ENCODE measurements at regions not wholly inside any gene's neighbourhood (a gene's known extent, or its start where the extent isn't known, plus 50 kb on each side); places are given as distances from the start of the nearest gene placed in this dataset.

- Histone ChIP-seq H3K4me3 (ENCODE audit: low read length) (no peak overlapping the region), H3K4me2 (ENCODE audit: low read length) (no peak overlapping the region), H2BK120ac (ENCODE audit: low read depth, low read length) (no peak overlapping the region), H2BK5ac (ENCODE audit: low read length) (no peak overlapping the region), H3K56ac (ENCODE audit: low read length) (no peak overlapping the region), H3K18ac (ENCODE audit: low read length) (no peak overlapping the region), H4K5ac (ENCODE audit: low read length) (no peak overlapping the region), H4K8ac (ENCODE audit: low read depth, low read length) (no peak overlapping the region), H3K23ac (ENCODE audit: low read length) (no peak overlapping the region), H3K79me2 (ENCODE audit: control insufficient read depth, insufficient read depth, low read length) (no peaks in the 10 kb centered on the region), H3K27me3 (ENCODE audit: insufficient read depth, low read length, poor library complexity) (no peaks in the 10 kb centered on the region), H3K4ac (ENCODE audit: low read depth, low read length) (no peak overlapping the region), H3K79me1 (ENCODE audit: low read length) (no peaks in the 10 kb centered on the region), H3K4me1 (ENCODE audit: control insufficient read depth, low read depth, low read length) (no peaks in the 10 kb centered on the region), H3K9ac (ENCODE audit: low read length) (no peak overlapping the region), H2BK15ac (replicated peaks; ENCODE audit: low read depth) (no peak overlapping the region), H3K27ac (ENCODE audit: low read depth, low read length) (no peak overlapping the region), H2AK5ac (ENCODE audit: low read length) (no peak overlapping the region), H3K36me3 (ENCODE audit: control insufficient read depth, insufficient read depth, low read length) (no peaks in the 10 kb centered on the region)
- DNase-seq, result no peak
- WGBS (ENCODE audit: extremely low coverage, insufficient coverage, low lambda C conversion rate), result no CpG with 5 or more reads among the region's 1 CpG
Observed at GRCh38 chr11:42296910-42297309, 837.5 kb upstream of the LRRC4C start.

- no peaks in the 10 kb centered on the region for H3K36me3 ChIP-seq (ENCODE audit: control insufficient read depth, insufficient read depth, low read length)
- no peaks in the 10 kb centered on the region for H3K79me2 ChIP-seq (ENCODE audit: control insufficient read depth, insufficient read depth, low read length)
- no peaks in the 10 kb centered on the region for H3K4me1 ChIP-seq (ENCODE audit: control insufficient read depth, low read depth, low read length)
- H3K4ac ChIP-seq (ENCODE audit: low read depth, low read length), result no peak overlapping the region
- no peak overlapping the region for H3K9ac ChIP-seq (ENCODE audit: low read length)
- H3K18ac ChIP-seq (ENCODE audit: low read length), result no peak overlapping the region
- H3K27ac ChIP-seq (ENCODE audit: low read depth, low read length), result no peak overlapping the region
- no CpG with 5 or more reads among the region's 1 CpG for WGBS (ENCODE audit: extremely low coverage, insufficient coverage, low lambda C conversion rate)
- no peak overlapping the region for H4K5ac ChIP-seq (ENCODE audit: low read length)
- no peak overlapping the region for H2BK120ac ChIP-seq (ENCODE audit: low read depth, low read length)
- H3K23ac ChIP-seq (ENCODE audit: low read length), result no peak overlapping the region
- H3K56ac ChIP-seq (ENCODE audit: low read length), result no peak overlapping the region
- no peak overlapping the region for H2AK5ac ChIP-seq (ENCODE audit: low read length)
- H3K27me3 ChIP-seq (ENCODE audit: insufficient read depth, low read length, poor library complexity), result no peaks in the 10 kb centered on the region
- DNase-seq, result no peak
- no peak overlapping the region for H3K4me2 ChIP-seq (ENCODE audit: low read length)
- H2BK15ac ChIP-seq (replicated peaks; ENCODE audit: low read depth), result no peak overlapping the region
- H4K8ac ChIP-seq (ENCODE audit: low read depth, low read length), result no peak overlapping the region
- H2BK5ac ChIP-seq (ENCODE audit: low read length), result no peak overlapping the region
- no peak overlapping the region for H3K4me3 ChIP-seq (ENCODE audit: low read length)
- no peaks in the 10 kb centered on the region for H3K79me1 ChIP-seq (ENCODE audit: low read length)
Observed at GRCh38 chr11:42299780-42300179, 840.3 kb upstream of the LRRC4C start.

- Histone ChIP-seq H2AK5ac (ENCODE audit: low read length) (no peak overlapping the region), H2BK120ac (ENCODE audit: low read depth, low read length) (no peak overlapping the region), H3K4me3 (ENCODE audit: low read length) (no peak overlapping the region), H3K36me3 (ENCODE audit: control insufficient read depth, insufficient read depth, low read length) (no peaks in the 10 kb centered on the region), H3K4me2 (ENCODE audit: low read length) (no peak overlapping the region), H3K27me3 (ENCODE audit: insufficient read depth, low read length, poor library complexity) (no peaks in the 10 kb centered on the region), H3K27ac (ENCODE audit: low read depth, low read length) (no peak overlapping the region), H4K8ac (ENCODE audit: low read depth, low read length) (no peak overlapping the region), H3K4me1 (ENCODE audit: control insufficient read depth, low read depth, low read length) (no peaks in the 10 kb centered on the region), H3K56ac (ENCODE audit: low read length) (no peak overlapping the region), H3K18ac (ENCODE audit: low read length) (no peak overlapping the region), H2BK5ac (ENCODE audit: low read length) (no peak overlapping the region), H2BK15ac (replicated peaks; ENCODE audit: low read depth) (no peak overlapping the region), H3K23ac (ENCODE audit: low read length) (no peak overlapping the region), H3K79me1 (ENCODE audit: low read length) (no peaks in the 10 kb centered on the region), H3K79me2 (ENCODE audit: control insufficient read depth, insufficient read depth, low read length) (no peaks in the 10 kb centered on the region), H3K4ac (ENCODE audit: low read depth, low read length) (no peak overlapping the region), H3K9ac (ENCODE audit: low read length) (no peak overlapping the region), H4K5ac (ENCODE audit: low read length) (no peak overlapping the region)
- WGBS (ENCODE audit: extremely low coverage, insufficient coverage, low lambda C conversion rate), result no CpG with 5 or more reads among the region's 2 CpGs
- DNase-seq, result no peak
Observed at GRCh38 chr11:42301777-42302176, 842.3 kb upstream of the LRRC4C start.

GRCh38 chr11:42311514-42311913 is 852.1 kb upstream of the LRRC4C start:
- no peak for DNase-seq
- no peaks in the 10 kb centered on the region for H3K79me2 ChIP-seq (ENCODE audit: control insufficient read depth, insufficient read depth, low read length)
- no peak overlapping the region for H2BK120ac ChIP-seq (ENCODE audit: low read depth, low read length)
- no peak overlapping the region for H4K8ac ChIP-seq (ENCODE audit: low read depth, low read length)
- H3K4me2 ChIP-seq (ENCODE audit: low read length), result no peak overlapping the region
- H3K36me3 ChIP-seq (ENCODE audit: control insufficient read depth, insufficient read depth, low read length), result no peaks in the 10 kb centered on the region
- H3K23ac ChIP-seq (ENCODE audit: low read length), result no peak overlapping the region
- no peak overlapping the region for H3K18ac ChIP-seq (ENCODE audit: low read length)
- no peak overlapping the region for H2AK5ac ChIP-seq (ENCODE audit: low read length)
- no peak overlapping the region for H3K9ac ChIP-seq (ENCODE audit: low read length)
- H3K79me1 ChIP-seq (ENCODE audit: low read length), result no peaks in the 10 kb centered on the region
- no peak overlapping the region for H2BK5ac ChIP-seq (ENCODE audit: low read length)
- no peak overlapping the region for H4K5ac ChIP-seq (ENCODE audit: low read length)
- no peaks in the 10 kb centered on the region for H3K27me3 ChIP-seq (ENCODE audit: insufficient read depth, low read length, poor library complexity)
- no peak overlapping the region for H3K4me3 ChIP-seq (ENCODE audit: low read length)
- H3K4ac ChIP-seq (ENCODE audit: low read depth, low read length), result no peak overlapping the region
- no peak overlapping the region for H3K56ac ChIP-seq (ENCODE audit: low read length)
- WGBS (ENCODE audit: extremely low coverage, insufficient coverage, low lambda C conversion rate), result no CpG with 5 or more reads among the region's 3 CpGs
- H3K4me1 ChIP-seq (ENCODE audit: control insufficient read depth, low read depth, low read length), result no peaks in the 10 kb centered on the region
- no peak overlapping the region for H3K27ac ChIP-seq (ENCODE audit: low read depth, low read length)
- no peak overlapping the region for H2BK15ac ChIP-seq (replicated peaks; ENCODE audit: low read depth)

DNA sequence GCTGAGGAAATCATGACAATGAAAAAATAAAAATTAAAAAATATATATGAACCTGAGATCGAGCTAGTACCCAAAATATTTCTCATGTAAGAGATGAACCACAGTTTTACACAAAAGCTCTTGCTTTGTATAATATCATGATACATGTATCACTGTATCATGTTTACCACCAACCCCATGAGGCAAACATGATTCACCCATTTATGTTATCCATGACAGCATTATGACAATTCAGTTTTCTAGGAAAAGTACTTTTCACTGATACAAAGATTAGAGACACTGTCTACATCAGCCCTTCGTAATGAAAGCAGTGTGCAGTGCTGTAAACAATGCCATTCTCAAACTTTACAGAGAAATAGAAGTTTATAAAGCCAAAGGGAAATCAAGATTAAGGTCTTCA is 852.5 kb upstream of the LRRC4C start:
- no peaks in the 10 kb centered on the region for H3K4me1 ChIP-seq (ENCODE audit: control insufficient read depth, low read depth, low read length)
- H2BK15ac ChIP-seq (replicated peaks; ENCODE audit: low read depth), result no peak overlapping the region
- DNase-seq, result no peak
- H3K79me2 ChIP-seq (ENCODE audit: control insufficient read depth, insufficient read depth, low read length), result no peaks in the 10 kb centered on the region
- H3K9ac ChIP-seq (ENCODE audit: low read length), result no peak overlapping the region
- H3K4ac ChIP-seq (ENCODE audit: low read depth, low read length), result no peak overlapping the region
- H4K5ac ChIP-seq (ENCODE audit: low read length), result no peak overlapping the region
- H3K56ac ChIP-seq (ENCODE audit: low read length), result no peak overlapping the region
- H3K4me3 ChIP-seq (ENCODE audit: low read length), result no peak overlapping the region
- no peaks in the 10 kb centered on the region for H3K36me3 ChIP-seq (ENCODE audit: control insufficient read depth, insufficient read depth, low read length)
- H2AK5ac ChIP-seq (ENCODE audit: low read length), result no peak overlapping the region
- no peak overlapping the region for H2BK5ac ChIP-seq (ENCODE audit: low read length)
- H3K4me2 ChIP-seq (ENCODE audit: low read length), result no peak overlapping the region
- no CpG with 5 or more reads among the region's 2 CpGs for WGBS (ENCODE audit: extremely low coverage, insufficient coverage, low lambda C conversion rate)
- H3K18ac ChIP-seq (ENCODE audit: low read length), result no peak overlapping the region
- no peaks in the 10 kb centered on the region for H3K27me3 ChIP-seq (ENCODE audit: insufficient read depth, low read length, poor library complexity)
- H3K79me1 ChIP-seq (ENCODE audit: low read length), result no peaks in the 10 kb centered on the region
- no peak overlapping the region for H3K23ac ChIP-seq (ENCODE audit: low read length)
- no peak overlapping the region for H2BK120ac ChIP-seq (ENCODE audit: low read depth, low read length)
- H3K27ac ChIP-seq (ENCODE audit: low read depth, low read length), result no peak overlapping the region
- no peak overlapping the region for H4K8ac ChIP-seq (ENCODE audit: low read depth, low read length)

DNA sequence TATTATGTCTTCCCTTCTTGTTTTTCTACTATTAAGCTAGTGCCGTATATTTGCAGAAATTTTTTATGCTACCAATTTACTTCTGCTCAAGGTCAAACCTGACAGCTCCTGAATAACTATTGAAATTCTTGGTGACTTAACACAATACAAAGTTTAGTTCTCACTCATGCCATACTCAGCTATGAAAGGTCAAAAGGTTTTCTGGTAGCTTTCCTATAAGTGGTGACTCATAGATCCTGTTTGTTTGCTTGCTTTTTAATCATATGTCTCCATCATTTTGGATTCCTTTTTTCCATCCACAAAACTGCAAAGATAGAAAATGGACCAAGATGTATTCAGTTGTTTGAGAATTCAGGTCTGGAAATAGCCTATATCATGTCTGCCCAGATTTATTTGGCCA is 855.8 kb upstream of the LRRC4C start:
- H3K23ac ChIP-seq (ENCODE audit: low read length), result no peak overlapping the region
- no peak overlapping the region for H2AK5ac ChIP-seq (ENCODE audit: low read length)
- no peak overlapping the region for H3K56ac ChIP-seq (ENCODE audit: low read length)
- no peak overlapping the region for H3K18ac ChIP-seq (ENCODE audit: low read length)
- DNase-seq, result no peak
- H3K79me1 ChIP-seq (ENCODE audit: low read length), result no peaks in the 10 kb centered on the region
- H3K4ac ChIP-seq (ENCODE audit: low read depth, low read length), result no peak overlapping the region
- no peak overlapping the region for H3K4me2 ChIP-seq (ENCODE audit: low read length)
- H2BK5ac ChIP-seq (ENCODE audit: low read length), result no peak overlapping the region
- no peak overlapping the region for H4K5ac ChIP-seq (ENCODE audit: low read length)
- H4K8ac ChIP-seq (ENCODE audit: low read depth, low read length), result no peak overlapping the region
- no peak overlapping the region for H2BK120ac ChIP-seq (ENCODE audit: low read depth, low read length)
- H3K4me3 ChIP-seq (ENCODE audit: low read length), result no peak overlapping the region
- no peak overlapping the region for H2BK15ac ChIP-seq (replicated peaks; ENCODE audit: low read depth)
- no peaks in the 10 kb centered on the region for H3K79me2 ChIP-seq (ENCODE audit: control insufficient read depth, insufficient read depth, low read length)
- no peak overlapping the region for H3K9ac ChIP-seq (ENCODE audit: low read length)
- no CpG with 5 or more reads among the region's 1 CpG for WGBS (ENCODE audit: extremely low coverage, insufficient coverage, low lambda C conversion rate)
- no peak overlapping the region for H3K27ac ChIP-seq (ENCODE audit: low read depth, low read length)
- H3K4me1 ChIP-seq (ENCODE audit: control insufficient read depth, low read depth, low read length), result no peaks in the 10 kb centered on the region
- H3K27me3 ChIP-seq (ENCODE audit: insufficient read depth, low read length, poor library complexity), result no peaks in the 10 kb centered on the region
- H3K36me3 ChIP-seq (ENCODE audit: control insufficient read depth, insufficient read depth, low read length), result no peaks in the 10 kb centered on the region
